SK-N-SH treated with all-trans-retinoic acid at 6 μM for 48 hours (cell line): ENCODE measurements at regions not wholly inside any gene's neighbourhood (a gene's known extent, or its start where the extent isn't known, plus 50 kb on each side); places are given as distances from the start of the nearest gene placed in this dataset.

ENCODE experiments used
- CREB5 ChIP-seq: fragments of 250-450 bp; sonication (Bioruptor Pico); IDR thresholded peaks from 2 replicates; pipeline ENCODE4 v1.5.1; 2020; ENCODE audit warnings: low read depth, mild to moderate bottlenecking, moderate library complexity
- PATZ1 ChIP-seq: fragments of 250-450 bp; sonication (Bioruptor Pico); IDR thresholded peaks from 2 replicates; pipeline ENCODE4 v1.8.0; 2020; ENCODE audit warnings: mild to moderate bottlenecking, moderate library complexity, borderline replicate concordance
- ZNF565 ChIP-seq: fragments of 450-650 bp; formaldehyde crosslinking; conservative IDR thresholded peaks from 2 replicates; pipeline ENCODE4 v1.5.0; 2020; ENCODE audit warnings: low read depth, mild to moderate bottlenecking, moderate library complexity

GRCh38 chr9:30900706-30901105 lies 1483.7 kb upstream of the ACO1 start:
- no peak for TF ChIP-seq PATZ1
- no peak for TF ChIP-seq ZNF565 (CRISPR knock-in tag)
- no peak for TF ChIP-seq CREB5 (CRISPR knock-in tag)
